ENCODE measurements at regions not wholly inside any gene's neighbourhood (a gene's known extent, or its start where the extent isn't known, plus 50 kb on each side); places are given as distances from the start of the nearest gene placed in this dataset.

- ATAC-seq (no peak), DNase-seq (no peak)
- no peaks in the 10 kb centered on the region for H3K27me3 ChIP-seq (ENCODE audit: low read length)
- TF ChIP-seq EZH2phosphoT487 (IDR thresholded peaks at IDR 0.05; ENCODE audit: borderline replicate concordance, low read length), result no peak
- no peak for TF ChIP-seq CTCF (conservative IDR thresholded peaks at IDR 0.05; ENCODE audit: low read depth, low read length)
- H3K27ac ChIP-seq (ENCODE audit: low read length), result no peak overlapping the region
- no peaks in the 10 kb centered on the region for H3F3A ChIP-seq (ENCODE audit: low read length, unreplicated experiment)
- no peaks in the 10 kb centered on the region for H4K20me1 ChIP-seq (ENCODE audit: low read length)
- no peaks in the 10 kb centered on the region for H3K4me1 ChIP-seq (ENCODE audit: insufficient read depth, low read length)
- no peaks in the 10 kb centered on the region for H3K9me2 ChIP-seq (replicated peaks; ENCODE audit: low read length)
- POLR2A ChIA-PET (ENCODE audit: unreplicated experiment), result no interaction called here
- H3K79me2 ChIP-seq (ENCODE audit: low read length), result no peaks in the 10 kb centered on the region
- CTCF ChIA-PET, result no interaction called here
- no peak overlapping the region for H3K4me2 ChIP-seq (ENCODE audit: low read length)
- no TSS peak for BruUV-seq (replicated peaks)
- no peak overlapping the region for H2AFZ ChIP-seq (ENCODE audit: low read length)
- no peak overlapping the region for H3K9ac ChIP-seq (ENCODE audit: low read length)
- intact Hi-C loops (cut with micrococcal nuclease), result no loop called here
- no peaks in the 10 kb centered on the region for H3K9me3 ChIP-seq (ENCODE audit: low read length)
- no peaks in the 10 kb centered on the region for H3K36me3 ChIP-seq (ENCODE audit: low read depth, low read length)
- H3K4me3 ChIP-seq (ENCODE audit: low read length), result no peak overlapping the region
Measured at GRCh38 chr4:45324455-45325417, 598.4 kb upstream of the GNPDA2 start.

- intact Hi-C loops (cut with micrococcal nuclease), result no loop called here
- no peak overlapping the region for H3K4me2 ChIP-seq (ENCODE audit: low read length)
- no peaks in the 10 kb centered on the region for H3K9me2 ChIP-seq (replicated peaks; ENCODE audit: low read length)
- no TSS peak for BruUV-seq (replicated peaks)
- no peak overlapping the region for H3K9ac ChIP-seq (ENCODE audit: low read length)
- POLR2A ChIA-PET (ENCODE audit: unreplicated experiment), result no interaction called here
- no peaks in the 10 kb centered on the region for H3K79me2 ChIP-seq (ENCODE audit: low read length)
- H3K27ac ChIP-seq (ENCODE audit: low read length), result no peak overlapping the region
- no peak overlapping the region for H2AFZ ChIP-seq (ENCODE audit: low read length)
- no peak for ATAC-seq
- H4K20me1 ChIP-seq (ENCODE audit: low read length), result no peaks in the 10 kb centered on the region
- no peaks in the 10 kb centered on the region for H3K27me3 ChIP-seq (ENCODE audit: low read length)
- CTCF ChIA-PET, result no interaction called here
- TF ChIP-seq EZH2phosphoT487 (IDR thresholded peaks at IDR 0.05; ENCODE audit: borderline replicate concordance, low read length), result no peak
- no peak for TF ChIP-seq CTCF (conservative IDR thresholded peaks at IDR 0.05; ENCODE audit: low read depth, low read length)
- TF ChIP-seq EZH2 (IDR thresholded peaks at IDR 0.05; ENCODE audit: low read length, unreplicated experiment), result no peak
- H3K9me3 ChIP-seq (ENCODE audit: low read length), result no peaks in the 10 kb centered on the region
- DNase-seq, result no peak
- H3K4me1 ChIP-seq (ENCODE audit: insufficient read depth, low read length), result no peaks in the 10 kb centered on the region
- no peak overlapping the region for H3K4me3 ChIP-seq (ENCODE audit: low read length)
- H3K36me3 ChIP-seq (ENCODE audit: low read depth, low read length), result no peaks in the 10 kb centered on the region
- no peaks in the 10 kb centered on the region for H3F3A ChIP-seq (ENCODE audit: low read length, unreplicated experiment)
Measured at GRCh38 chr4:45323453-45324058, 597.2 kb upstream of the GNPDA2 start.

GRCh38 chr4:45317739-45318138, 591.4 kb upstream of the GNPDA2 start:
- ChIA-PET POLR2A (ENCODE audit: unreplicated experiment) (no interaction called here), CTCF (no interaction called here)
- no peaks in the 10 kb centered on the region for H3K27me3 ChIP-seq (ENCODE audit: low read length)

More at GRCh38 chr4:45317739-45318138, 591.4 kb upstream of the GNPDA2 start:
- no peak for TF ChIP-seq CTCF (conservative IDR thresholded peaks at IDR 0.05; ENCODE audit: low read depth, low read length)
- no peak for TF ChIP-seq EZH2phosphoT487 (IDR thresholded peaks at IDR 0.05; ENCODE audit: borderline replicate concordance, low read length)
- Histone ChIP-seq H4K20me1 (ENCODE audit: low read length) (no peaks in the 10 kb centered on the region), H2AFZ (ENCODE audit: low read length) (no peak overlapping the region), H3K9me2 (replicated peaks; ENCODE audit: low read length) (no peaks in the 10 kb centered on the region), H3F3A (ENCODE audit: low read length, unreplicated experiment) (no peaks in the 10 kb centered on the region), H3K9me3 (ENCODE audit: low read length) (no peaks in the 10 kb centered on the region), H3K4me2 (ENCODE audit: low read length) (no peak overlapping the region), H3K9ac (ENCODE audit: low read length) (no peak overlapping the region), H3K27ac (ENCODE audit: low read length) (no peak overlapping the region), H3K4me1 (ENCODE audit: insufficient read depth, low read length) (no peaks in the 10 kb centered on the region; the same call in 1 of the 2 replicates), H3K36me3 (ENCODE audit: low read depth, low read length) (no peaks in the 10 kb centered on the region), H3K4me3 (ENCODE audit: low read length) (no peak overlapping the region), H3K79me2 (ENCODE audit: low read length) (no peaks in the 10 kb centered on the region)
- ATAC-seq, result no peak
- BruUV-seq (replicated peaks), result no TSS peak
- intact Hi-C loops (cut with micrococcal nuclease), result no loop called here
- DNase-seq, result no peak
